ENCODE measurements at regions not wholly inside any gene's neighbourhood (a gene's known extent, or its start where the extent isn't known, plus 50 kb on each side); places are given as distances from the start of the nearest gene placed in this dataset.

DNA sequence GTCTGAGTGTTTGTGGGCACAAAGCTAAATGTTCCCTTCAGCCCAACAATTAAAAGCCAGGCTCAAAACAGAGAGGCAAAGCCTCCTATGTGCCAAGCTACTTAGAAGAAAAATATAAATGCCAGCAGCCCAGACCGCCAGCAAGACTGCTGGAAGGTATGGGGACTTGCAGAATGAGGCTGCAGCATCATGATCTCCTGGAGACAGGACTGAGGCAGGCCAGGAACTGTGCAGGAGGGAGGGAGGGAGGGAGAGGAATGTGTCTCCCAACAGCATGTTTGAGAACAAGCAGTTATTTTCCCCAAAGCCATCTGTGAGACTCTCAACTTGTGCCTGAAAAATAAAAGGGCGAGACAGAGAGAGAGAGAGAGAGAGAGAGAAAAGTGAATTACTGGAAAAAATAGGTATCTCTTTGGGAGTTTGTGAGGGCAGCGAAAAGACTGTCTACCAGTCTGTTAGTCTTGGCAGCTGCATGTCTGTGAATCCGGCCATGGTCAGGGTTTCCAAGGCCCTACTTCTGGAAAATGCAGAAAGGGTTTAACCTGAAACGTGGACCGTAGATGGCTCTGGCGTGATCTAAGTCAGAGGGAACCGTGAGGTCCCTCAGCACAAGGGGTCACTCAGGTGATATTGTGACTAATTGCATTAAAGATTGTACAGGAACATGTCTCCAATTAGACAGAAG lies 139.7 kb upstream of the COL8A1 start:
- H3K27me3 ChIP-seq (ENCODE audit: insufficient read depth, low read length): no peaks in the 10 kb centered on the region
- Mint-ChIP-seq H3K9me3 (no peaks in the 10 kb centered on the region; a peak in 1 of 5 replicates), H3K27me3 (ENCODE audit: low read depth) (no peaks in the 10 kb centered on the region), H3K27ac (no peak overlapping the region), H3K36me3 (ENCODE audit: insufficient read depth in 1 of 3, low read depth in 3 of 3) (no peaks in the 10 kb centered on the region), H3K4me1 (no peaks in the 10 kb centered on the region), H3K4me3 (no peak overlapping the region)
- H2BK5ac ChIP-seq (ENCODE audit: insufficient read length, low read length): no peak overlapping the region
- no peaks in the 10 kb centered on the region for H3K4me1 ChIP-seq (ENCODE audit: insufficient read depth, low read length)
- H4K91ac ChIP-seq (ENCODE audit: insufficient read length, low read depth, low read length): no peak overlapping the region
- no peak overlapping the region for H2AK5ac ChIP-seq (ENCODE audit: insufficient read length, low read length)
- TF ChIP-seq, protein P1, sequence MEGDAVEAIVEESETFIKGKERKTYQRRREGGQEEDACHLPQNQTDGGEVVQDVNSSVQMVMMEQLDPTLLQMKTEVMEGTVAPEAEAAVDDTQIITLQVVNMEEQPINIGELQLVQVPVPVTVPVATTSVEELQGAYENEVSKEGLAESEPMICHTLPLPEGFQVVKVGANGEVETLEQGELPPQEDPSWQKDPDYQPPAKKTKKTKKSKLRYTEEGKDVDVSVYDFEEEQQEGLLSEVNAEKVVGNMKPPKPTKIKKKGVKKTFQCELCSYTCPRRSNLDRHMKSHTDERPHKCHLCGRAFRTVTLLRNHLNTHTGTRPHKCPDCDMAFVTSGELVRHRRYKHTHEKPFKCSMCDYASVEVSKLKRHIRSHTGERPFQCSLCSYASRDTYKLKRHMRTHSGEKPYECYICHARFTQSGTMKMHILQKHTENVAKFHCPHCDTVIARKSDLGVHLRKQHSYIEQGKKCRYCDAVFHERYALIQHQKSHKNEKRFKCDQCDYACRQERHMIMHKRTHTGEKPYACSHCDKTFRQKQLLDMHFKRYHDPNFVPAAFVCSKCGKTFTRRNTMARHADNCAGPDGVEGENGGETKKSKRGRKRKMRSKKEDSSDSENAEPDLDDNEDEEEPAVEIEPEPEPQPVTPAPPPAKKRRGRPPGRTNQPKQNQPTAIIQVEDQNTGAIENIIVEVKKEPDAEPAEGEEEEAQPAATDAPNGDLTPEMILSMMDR (conservative IDR thresholded peaks at IDR 0.05): no peak
- H3K79me2 ChIP-seq (ENCODE audit: insufficient read depth, low read length): no peaks in the 10 kb centered on the region
- no peak overlapping the region for H3K4ac ChIP-seq (ENCODE audit: low read depth, low read length)
- no peak overlapping the region for H2BK20ac ChIP-seq (ENCODE audit: low read depth, low read length, poor library complexity, severe bottlenecking)
- no peak overlapping the region for H3K18ac ChIP-seq (ENCODE audit: insufficient read length, low read depth, low read length)
- H4K5ac ChIP-seq (ENCODE audit: insufficient read length, low read depth, low read length): no peak overlapping the region
- no peak for DNase-seq
- no peak overlapping the region for H3K27ac ChIP-seq (ENCODE audit: insufficient read length, low read depth, low read length)
- no peaks in the 10 kb centered on the region for H3K9me3 ChIP-seq (ENCODE audit: control insufficient read depth, low read depth, low read length)
- no peaks in the 10 kb centered on the region for H4K20me1 ChIP-seq (ENCODE audit: control insufficient read depth, insufficient read depth, insufficient read length)
- H2BK120ac ChIP-seq (ENCODE audit: low read depth, low read length, poor library complexity, severe bottlenecking): no peak overlapping the region
- no peaks in the 10 kb centered on the region for H3K79me1 ChIP-seq (ENCODE audit: insufficient read depth, low read depth, low read length, poor library complexity, severe bottlenecking)
- H3K23ac ChIP-seq (ENCODE audit: insufficient read length, low read depth, low read length): no peak overlapping the region
- no peak overlapping the region for H3K9ac ChIP-seq (ENCODE audit: extremely low read depth, insufficient read length, low read length)
- H2BK15ac ChIP-seq (ENCODE audit: low read depth, low read length): no peak overlapping the region
- no peak overlapping the region for H4K8ac ChIP-seq (replicated peaks; ENCODE audit: insufficient read length, low read depth, low read length)
- H2AFZ ChIP-seq (ENCODE audit: low read length): no peak overlapping the region
- H3K4me2 ChIP-seq (ENCODE audit: insufficient read depth, insufficient read length, low read length): no peak overlapping the region
- H3T11ph ChIP-seq (ENCODE audit: low read length): no peak overlapping the region
- no CpG with 5 or more reads among the region's 8 CpGs for WGBS (ENCODE audit: extremely low coverage, insufficient read length, low lambda C conversion rate)
- no peak overlapping the region for H3K14ac ChIP-seq (ENCODE audit: insufficient read depth, low read length)
- H3K23me2 ChIP-seq (ENCODE audit: insufficient read length, low read depth, low read length, poor library complexity, severe bottlenecking): no peaks in the 10 kb centered on the region
- no peak overlapping the region for H2BK12ac ChIP-seq (ENCODE audit: insufficient read length, low read depth, low read length)
- H3K56ac ChIP-seq (ENCODE audit: insufficient read length, low read depth, low read length): no peak overlapping the region
